ENCODE measurements at regions not wholly inside any gene's neighbourhood (a gene's known extent, or its start where the extent isn't known, plus 50 kb on each side); places are given as distances from the start of the nearest gene placed in this dataset.

GRCh38 chr6:133613211-133613610 is 275.7 kb upstream of the TCF21 start:
- H3K27ac Mint-ChIP-seq (ENCODE audit: unreplicated experiment), result no peak overlapping the region
- no peaks in the 10 kb centered on the region for H3K36me3 ChIP-seq (ENCODE audit: control insufficient read depth, insufficient read depth, low read length)
- H3K27me3 Mint-ChIP-seq (ENCODE audit: insufficient read depth, unreplicated experiment), result no peaks in the 10 kb centered on the region
- no peaks in the 10 kb centered on the region for H3K4me1 Mint-ChIP-seq (ENCODE audit: low read depth, unreplicated experiment)
- intact Hi-C loops (cut with micrococcal nuclease; ENCODE audit: unreplicated experiment), result no loop called here
- ChIA-PET CTCF (no interaction called here), POLR2A (no interaction called here)
- H3K27me3 ChIP-seq (replicated peaks; ENCODE audit: control insufficient read depth, insufficient read depth, low read length), result no peaks in the 10 kb centered on the region
- H3K4me3 Mint-ChIP-seq (ENCODE audit: unreplicated experiment), result no peak overlapping the region
- TF ChIP-seq CTCF (IDR thresholded peaks at IDR 0.05; ENCODE audit: insufficient read depth in 1 of 2, low read depth in 1 of 2, low read length in 1 of 2, severe bottlenecking in 1 of 2, unreplicated experiment in 1 of 2), result no peak
- H3K4me1 ChIP-seq, result peaks cover 29% of the 10 kb centered on the region
- no TSS peak for BruUV-seq (replicated peaks)
- no peak for DNase-seq
- H3K4me3 ChIP-seq (ENCODE audit: low read depth, low read length), result no peak overlapping the region
- peaks cover 11% of the 10 kb centered on the region for H3K9me3 Mint-ChIP-seq (ENCODE audit: unreplicated experiment)
- H3K36me3 Mint-ChIP-seq (ENCODE audit: insufficient read depth, unreplicated experiment), result no peaks in the 10 kb centered on the region
- H3K9me3 ChIP-seq, result no peaks in the 10 kb centered on the region

- CTCF ChIA-PET, result no interaction called here
- H3K4me3 ChIP-seq (ENCODE audit: low read depth, low read length), result no peak overlapping the region
- intact Hi-C loops (cut with micrococcal nuclease; ENCODE audit: unreplicated experiment), result no loop called here
- POLR2A ChIA-PET, result no interaction called here
- H3K9me3 Mint-ChIP-seq (ENCODE audit: unreplicated experiment), result peaks cover 11% of the 10 kb centered on the region
- H3K27me3 Mint-ChIP-seq (ENCODE audit: insufficient read depth, unreplicated experiment), result no peaks in the 10 kb centered on the region
- DNase-seq, result no peak
- no peaks in the 10 kb centered on the region for H3K4me1 Mint-ChIP-seq (ENCODE audit: low read depth, unreplicated experiment)
- BruUV-seq (replicated peaks), result no TSS peak
- H3K36me3 ChIP-seq (ENCODE audit: control insufficient read depth, insufficient read depth, low read length), result no peaks in the 10 kb centered on the region
- H3K9me3 ChIP-seq, result no peaks in the 10 kb centered on the region
- H3K27me3 ChIP-seq (replicated peaks; ENCODE audit: control insufficient read depth, insufficient read depth, low read length), result no peaks in the 10 kb centered on the region
- no peak for TF ChIP-seq CTCF (IDR thresholded peaks at IDR 0.05; ENCODE audit: insufficient read depth in 1 of 2, low read depth in 1 of 2, low read length in 1 of 2, severe bottlenecking in 1 of 2, unreplicated experiment in 1 of 2)
- no peak overlapping the region for H3K4me3 Mint-ChIP-seq (ENCODE audit: unreplicated experiment)
- no peaks in the 10 kb centered on the region for H3K36me3 Mint-ChIP-seq (ENCODE audit: insufficient read depth, unreplicated experiment)
- H3K27ac Mint-ChIP-seq (ENCODE audit: unreplicated experiment), result no peak overlapping the region
- no peaks in the 10 kb centered on the region for H3K4me1 ChIP-seq
These were observed 267.2 kb upstream of the TCF21 start for GRCh38 chr6:133621751-133622150.

DNA sequence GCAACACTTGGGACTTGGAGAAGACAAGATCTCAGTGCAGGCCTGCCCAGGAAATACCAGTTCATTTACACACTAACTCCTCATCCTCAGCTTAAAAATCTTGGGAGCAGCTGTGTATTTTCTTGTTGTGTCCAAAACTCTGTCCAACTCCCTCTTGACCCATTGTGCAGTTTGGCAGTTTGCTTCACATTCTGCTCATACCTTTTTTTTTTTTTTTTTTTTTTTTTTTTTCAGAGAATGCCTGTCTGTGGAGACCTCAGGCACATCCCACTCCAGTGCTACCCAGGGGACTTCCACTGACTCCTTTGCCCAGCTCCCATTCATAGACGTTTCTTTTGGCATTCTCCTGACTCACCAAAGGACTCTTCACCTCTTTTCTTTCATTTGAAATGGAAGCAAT is 265.8 kb upstream of the TCF21 start:
- no peaks in the 10 kb centered on the region for H3K27me3 Mint-ChIP-seq (ENCODE audit: insufficient read depth, unreplicated experiment)
- no peak overlapping the region for H3K27ac Mint-ChIP-seq (ENCODE audit: unreplicated experiment)
- Histone ChIP-seq H3K4me3 (ENCODE audit: low read depth, low read length) (no peak overlapping the region), H3K9me3 (no peaks in the 10 kb centered on the region), H3K27me3 (replicated peaks; ENCODE audit: control insufficient read depth, insufficient read depth, low read length) (no peaks in the 10 kb centered on the region), H3K4me1 (no peaks in the 10 kb centered on the region), H3K36me3 (ENCODE audit: control insufficient read depth, insufficient read depth, low read length) (no peaks in the 10 kb centered on the region)
- ChIA-PET CTCF (no interaction called here), POLR2A (no interaction called here)
- H3K9me3 Mint-ChIP-seq (ENCODE audit: unreplicated experiment), result no peaks in the 10 kb centered on the region
- H3K4me3 Mint-ChIP-seq (ENCODE audit: unreplicated experiment), result no peak overlapping the region
- no TSS peak for BruUV-seq (replicated peaks)
- H3K4me1 Mint-ChIP-seq (ENCODE audit: low read depth, unreplicated experiment), result no peaks in the 10 kb centered on the region
- intact Hi-C loops (cut with micrococcal nuclease; ENCODE audit: unreplicated experiment), result no loop called here
- H3K36me3 Mint-ChIP-seq (ENCODE audit: insufficient read depth, unreplicated experiment), result no peaks in the 10 kb centered on the region
- DNase-seq, result no peak
- no peak for TF ChIP-seq CTCF (IDR thresholded peaks at IDR 0.05; ENCODE audit: insufficient read depth in 1 of 2, low read depth in 1 of 2, low read length in 1 of 2, severe bottlenecking in 1 of 2, unreplicated experiment in 1 of 2)

All from Caco-2 (cell line).